ENCODE measurements at regions not wholly inside any gene's neighbourhood (a gene's known extent, or its start where the extent isn't known, plus 50 kb on each side); places are given as distances from the start of the nearest gene placed in this dataset.

DNA sequence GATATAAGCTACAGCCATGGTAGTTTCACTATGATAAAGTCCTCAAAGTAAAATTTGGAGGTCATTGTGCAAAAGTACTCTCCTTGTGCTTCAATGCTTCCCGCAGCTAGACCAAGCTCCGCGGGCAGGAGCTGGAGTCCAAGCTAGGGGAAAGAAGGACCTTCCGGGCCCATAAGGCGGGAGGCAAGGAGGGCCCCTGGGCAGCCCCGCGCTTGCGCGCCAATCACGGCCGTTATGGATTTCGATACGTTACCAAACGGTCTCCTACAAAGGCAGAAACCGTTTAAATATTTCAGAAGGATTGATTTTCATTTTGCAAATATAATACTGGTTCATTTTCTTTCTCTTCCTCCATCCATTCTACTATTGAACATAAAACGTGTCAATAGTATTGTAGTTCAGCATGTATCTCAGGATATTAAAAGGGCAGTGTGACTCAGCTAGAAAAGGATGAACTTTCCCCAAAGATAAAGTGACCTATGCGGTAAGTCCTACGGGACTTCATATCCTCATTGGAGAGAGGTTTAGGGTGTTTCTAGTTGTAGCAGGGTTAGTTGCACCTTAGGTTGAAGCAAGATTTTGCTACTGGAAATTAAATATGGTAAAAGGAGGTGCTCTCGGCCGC is 128.0 kb downstream of the KIF20B start:
- Histone ChIP-seq H3K4me1 (ENCODE audit: control insufficient read depth in 2 of 2, insufficient read depth in 1 of 2, low read depth in 1 of 2, low read length in 2 of 2) (no peaks in the 10 kb centered on the region), H3K27me3 (ENCODE audit: control insufficient read depth in 3 of 3, insufficient read depth in 3 of 3, low read depth in 1 of 3, low read length in 3 of 3) (no peaks in the 10 kb centered on the region), H2BK5ac (ENCODE audit: low read length) (no peak overlapping the region), H2BK12ac (ENCODE audit: low read length) (no peak overlapping the region), H3K36me3 (replicated peaks in 1 of 2; ENCODE audit: control insufficient read depth in 2 of 2, insufficient read depth in 2 of 2, low read length in 2 of 2) (no peaks in the 10 kb centered on the region), H4K8ac (ENCODE audit: low read depth, low read length) (no peak overlapping the region), H3K4ac (ENCODE audit: low read length) (no peak overlapping the region), H2BK15ac (ENCODE audit: low read length) (no peak overlapping the region), H3K14ac (ENCODE audit: low read length) (no peak overlapping the region), H2AK5ac (ENCODE audit: low read depth, low read length) (no peak overlapping the region), H3K18ac (ENCODE audit: low read length) (no peak overlapping the region), H3K27ac (replicated peaks; ENCODE audit: low read length) (no peak overlapping the region), H3K4me3 (ENCODE audit: low read length in 2 of 2) (no peak overlapping the region), H3K9me3 (replicated peaks in 1 of 2; ENCODE audit: control insufficient read depth in 2 of 2, insufficient read depth in 1 of 2, low read depth in 1 of 2, low read length in 2 of 2) (no peaks in the 10 kb centered on the region), H3K23ac (ENCODE audit: low read depth, low read length, poor library complexity) (no peak overlapping the region), H2BK120ac (ENCODE audit: low read depth, low read length) (no peak overlapping the region), H2AFZ (ENCODE audit: low read length) (no peak overlapping the region), H4K91ac (ENCODE audit: low read depth, low read length, poor library complexity) (no peak overlapping the region), H3K79me1 (ENCODE audit: low read depth, low read length) (no peaks in the 10 kb centered on the region), H3K9ac (ENCODE audit: low read depth, low read length, poor library complexity) (no peak overlapping the region), H3K4me2 (ENCODE audit: insufficient read depth, low read length, poor library complexity, severe bottlenecking) (no peak overlapping the region)
- no CpG with 5 or more reads among the region's 20 CpGs for WGBS, 2 donors (ENCODE audit: extremely low coverage in 2 of 2, insufficient read length in 2 of 2, insufficient replicate concordance in 1 of 2)
- no peak for DNase-seq (ENCODE audit: low spot score)

DNA sequence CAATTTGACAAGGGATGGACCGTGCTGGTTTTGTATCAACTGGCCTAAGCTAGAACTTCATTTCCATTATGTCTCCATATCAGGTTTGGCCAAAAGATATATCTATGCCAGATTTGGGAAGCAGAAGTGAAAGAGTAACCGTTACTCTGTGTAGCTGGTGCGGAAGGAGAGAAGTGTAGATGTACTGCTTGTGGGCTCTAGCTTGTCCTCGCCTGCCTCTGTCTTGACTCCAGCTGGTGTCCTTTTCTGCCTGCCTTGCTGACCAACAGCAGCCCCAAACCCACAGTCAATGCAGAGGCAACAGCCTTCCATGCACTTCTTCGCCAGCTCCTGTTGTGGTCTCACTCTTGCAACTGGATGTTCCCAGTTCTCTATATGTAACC is 128.5 kb downstream of the KIF20B start:
- H2AFZ ChIP-seq (ENCODE audit: low read length) = no peak overlapping the region
- H2BK120ac ChIP-seq (ENCODE audit: low read depth, low read length) = no peak overlapping the region
- no peak overlapping the region for H3K27ac ChIP-seq (replicated peaks; ENCODE audit: low read length)
- H3K18ac ChIP-seq (ENCODE audit: low read length) = no peak overlapping the region
- H3K23ac ChIP-seq (ENCODE audit: low read depth, low read length, poor library complexity) = no peak overlapping the region
- H3K14ac ChIP-seq (ENCODE audit: low read length) = no peak overlapping the region
- no peak overlapping the region for H2BK5ac ChIP-seq (ENCODE audit: low read length)
- no peak overlapping the region for H3K4ac ChIP-seq (ENCODE audit: low read length)
- H3K4me1 ChIP-seq (ENCODE audit: control insufficient read depth in 2 of 2, insufficient read depth in 1 of 2, low read depth in 1 of 2, low read length in 2 of 2) = no peaks in the 10 kb centered on the region
- H2BK12ac ChIP-seq (ENCODE audit: low read length) = no peak overlapping the region
- no peak overlapping the region for H2BK15ac ChIP-seq (ENCODE audit: low read length)
- no peaks in the 10 kb centered on the region for H3K79me1 ChIP-seq (ENCODE audit: low read depth, low read length)
- no peak overlapping the region for H4K91ac ChIP-seq (ENCODE audit: low read depth, low read length, poor library complexity)
- DNase-seq (ENCODE audit: low spot score) = no peak
- WGBS, 2 donors (ENCODE audit: extremely low coverage in 2 of 2, insufficient read length in 2 of 2, insufficient replicate concordance in 1 of 2) = no CpG with 5 or more reads among the region's 5 CpGs
- H3K4me2 ChIP-seq (ENCODE audit: insufficient read depth, low read length, poor library complexity, severe bottlenecking) = no peak overlapping the region
- no peak overlapping the region for H3K9ac ChIP-seq (ENCODE audit: low read depth, low read length, poor library complexity)
- no peak overlapping the region for H3K4me3 ChIP-seq (ENCODE audit: low read length in 2 of 2)
- no peaks in the 10 kb centered on the region for H3K27me3 ChIP-seq (ENCODE audit: control insufficient read depth in 3 of 3, insufficient read depth in 3 of 3, low read depth in 1 of 3, low read length in 3 of 3)
- H4K8ac ChIP-seq (ENCODE audit: low read depth, low read length) = no peak overlapping the region
- no peak overlapping the region for H2AK5ac ChIP-seq (ENCODE audit: low read depth, low read length)
- H3K9me3 ChIP-seq (replicated peaks in 1 of 2; ENCODE audit: control insufficient read depth in 2 of 2, insufficient read depth in 1 of 2, low read depth in 1 of 2, low read length in 2 of 2) = no peaks in the 10 kb centered on the region
- H3K36me3 ChIP-seq (replicated peaks in 1 of 2; ENCODE audit: control insufficient read depth in 2 of 2, insufficient read depth in 2 of 2, low read length in 2 of 2) = no peaks in the 10 kb centered on the region

DNA sequence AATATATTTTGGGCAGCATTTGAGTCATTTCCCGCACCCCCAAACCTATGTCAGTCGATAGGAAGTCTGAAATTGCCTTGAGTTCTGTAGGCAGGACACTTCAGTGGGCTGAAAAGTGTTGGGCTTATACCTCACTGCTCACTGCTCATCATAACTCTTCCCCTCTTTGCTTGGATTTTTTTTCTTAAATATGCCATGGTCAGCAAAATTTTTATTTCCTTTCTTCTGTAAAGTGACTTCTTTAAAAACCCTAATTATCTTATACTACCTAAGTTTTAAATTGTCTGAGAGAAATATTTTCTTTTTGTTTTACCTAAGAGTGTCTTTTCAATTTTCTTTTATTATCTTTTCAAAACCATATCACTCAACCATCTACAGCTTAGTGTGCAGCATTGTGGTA is 129.2 kb downstream of the KIF20B start:
- Histone ChIP-seq H3K27me3 (ENCODE audit: control insufficient read depth in 3 of 3, insufficient read depth in 3 of 3, low read depth in 1 of 3, low read length in 3 of 3) (no peaks in the 10 kb centered on the region), H3K23ac (ENCODE audit: low read depth, low read length, poor library complexity) (no peak overlapping the region), H3K18ac (ENCODE audit: low read length) (no peak overlapping the region), H4K91ac (ENCODE audit: low read depth, low read length, poor library complexity) (no peak overlapping the region), H2AK5ac (ENCODE audit: low read depth, low read length) (no peak overlapping the region), H3K14ac (ENCODE audit: low read length) (no peak overlapping the region), H2AFZ (ENCODE audit: low read length) (no peak overlapping the region), H2BK120ac (ENCODE audit: low read depth, low read length) (no peak overlapping the region), H3K79me1 (ENCODE audit: low read depth, low read length) (no peaks in the 10 kb centered on the region), H3K4me2 (ENCODE audit: insufficient read depth, low read length, poor library complexity, severe bottlenecking) (no peak overlapping the region), H2BK12ac (ENCODE audit: low read length) (no peak overlapping the region), H3K36me3 (replicated peaks in 1 of 2; ENCODE audit: control insufficient read depth in 2 of 2, insufficient read depth in 2 of 2, low read length in 2 of 2) (no peaks in the 10 kb centered on the region), H3K27ac (replicated peaks; ENCODE audit: low read length) (no peak overlapping the region), H2BK15ac (ENCODE audit: low read length) (no peak overlapping the region), H3K4me1 (ENCODE audit: control insufficient read depth in 2 of 2, insufficient read depth in 1 of 2, low read depth in 1 of 2, low read length in 2 of 2) (no peaks in the 10 kb centered on the region), H4K8ac (ENCODE audit: low read depth, low read length) (no peak overlapping the region), H2BK5ac (ENCODE audit: low read length) (no peak overlapping the region), H3K9ac (ENCODE audit: low read depth, low read length, poor library complexity) (no peak overlapping the region), H3K9me3 (replicated peaks in 1 of 2; ENCODE audit: control insufficient read depth in 2 of 2, insufficient read depth in 1 of 2, low read depth in 1 of 2, low read length in 2 of 2) (no peaks in the 10 kb centered on the region), H3K4ac (ENCODE audit: low read length) (no peak overlapping the region), H3K4me3 (ENCODE audit: low read length in 2 of 2) (no peak overlapping the region)
- WGBS, 2 donors (ENCODE audit: extremely low coverage in 2 of 2, insufficient read length in 2 of 2, insufficient replicate concordance in 1 of 2) = no CpG with 5 or more reads among the region's 2 CpGs
- no peak for DNase-seq (ENCODE audit: low spot score)

- H2AK5ac ChIP-seq (ENCODE audit: low read depth, low read length) = no peak overlapping the region
- H3K4me2 ChIP-seq (ENCODE audit: insufficient read depth, low read length, poor library complexity, severe bottlenecking) = no peak overlapping the region
- no peak overlapping the region for H3K9ac ChIP-seq (ENCODE audit: low read depth, low read length, poor library complexity)
- H3K79me1 ChIP-seq (ENCODE audit: low read depth, low read length) = no peaks in the 10 kb centered on the region
- H3K4ac ChIP-seq (ENCODE audit: low read length) = no peak overlapping the region
- no peak overlapping the region for H3K23ac ChIP-seq (ENCODE audit: low read depth, low read length, poor library complexity)
- no peak overlapping the region for H2BK120ac ChIP-seq (ENCODE audit: low read depth, low read length)
- no peak overlapping the region for H3K18ac ChIP-seq (ENCODE audit: low read length)
- DNase-seq (ENCODE audit: low spot score) = no peak
- peak overlapping the region in 1 of 2 donors; percentile 25 for H3K4me3 ChIP-seq (ENCODE audit: low read length in 2 of 2)
- H2BK15ac ChIP-seq (ENCODE audit: low read length) = peak overlapping the region; percentile 7
- no peak overlapping the region for H4K8ac ChIP-seq (ENCODE audit: low read depth, low read length)
- H3K27ac ChIP-seq (replicated peaks; ENCODE audit: low read length) = no peak overlapping the region
- H3K14ac ChIP-seq (ENCODE audit: low read length) = no peak overlapping the region
- no peak overlapping the region for H4K91ac ChIP-seq (ENCODE audit: low read depth, low read length, poor library complexity)
- no peaks in the 10 kb centered on the region for H3K27me3 ChIP-seq (ENCODE audit: control insufficient read depth in 3 of 3, insufficient read depth in 3 of 3, low read depth in 1 of 3, low read length in 3 of 3)
- H2AFZ ChIP-seq (ENCODE audit: low read length) = no peak overlapping the region
- no peak overlapping the region for H2BK5ac ChIP-seq (ENCODE audit: low read length)
- H3K9me3 ChIP-seq (replicated peaks in 1 of 2; ENCODE audit: control insufficient read depth in 2 of 2, insufficient read depth in 1 of 2, low read depth in 1 of 2, low read length in 2 of 2) = no peaks in the 10 kb centered on the region
- H2BK12ac ChIP-seq (ENCODE audit: low read length) = no peak overlapping the region
- H3K36me3 ChIP-seq (replicated peaks in 1 of 2; ENCODE audit: control insufficient read depth in 2 of 2, insufficient read depth in 2 of 2, low read length in 2 of 2) = no peaks in the 10 kb centered on the region
- no peaks in the 10 kb centered on the region for H3K4me1 ChIP-seq (ENCODE audit: control insufficient read depth in 2 of 2, insufficient read depth in 1 of 2, low read depth in 1 of 2, low read length in 2 of 2)
- WGBS, 2 donors (ENCODE audit: extremely low coverage in 2 of 2, insufficient read length in 2 of 2, insufficient replicate concordance in 1 of 2) = no CpG with 5 or more reads among the region's 12 CpGs
Observed at GRCh38 chr10:89836840-89837164, 135.4 kb downstream of the KIF20B start.

Data from neuronal stem cell (in vitro differentiated cells).